Liver (tissue), 8 donors: ENCODE measurements at regions not wholly inside any gene's neighbourhood (a gene's known extent, or its start where the extent isn't known, plus 50 kb on each side); places are given as distances from the start of the nearest gene placed in this dataset.

Source experiments
- DNase-seq: peaks from one replicate; pipeline ENCODE4 v3.0.0-alpha.2; 2017; ENCODE audit warnings: low spot score
- H3K27ac ChIP-seq, 2 donors: one replicate each; pipeline ENCODE4 v1.7.0; 2013; ENCODE audit warnings: inconsistent platforms in 2 of 2, low read length in 2 of 2, control low read depth in 1 of 2, low read depth in 1 of 2, mild to moderate bottlenecking in 1 of 2
- H3K27me3 ChIP-seq, 4 donors: one replicate each; pipeline versions ENCODE4 v1.6.1 to v1.7.0; 2013; ENCODE audit warnings: low read length in 3 of 4, inconsistent platforms in 1 of 4, mild to moderate bottlenecking in 1 of 4, moderate library complexity in 1 of 4; ENCODE audit not compliant: control insufficient read depth in 4 of 4, insufficient read depth in 4 of 4
- H3K36me3 ChIP-seq, 4 donors: one replicate each; pipeline versions ENCODE4 v1.6.1 to v1.7.0; 2013; ENCODE audit warnings: low read length in 3 of 4, mild to moderate bottlenecking in 3 of 4, low read depth in 1 of 4, moderate library complexity in 1 of 4; ENCODE audit not compliant: control insufficient read depth in 4 of 4, insufficient read depth in 3 of 4
- H3K4me1 ChIP-seq, 4 donors: one replicate each; pipeline versions ENCODE4 v1.6.1 to v1.7.0; 2013; ENCODE audit warnings: low read length in 3 of 4, mild to moderate bottlenecking in 3 of 4, moderate library complexity in 1 of 4; ENCODE audit not compliant: control insufficient read depth in 4 of 4, insufficient read depth in 4 of 4
- H3K4me3 ChIP-seq, 3 donors: one replicate each; pipeline versions ENCODE4 v1.6.1 to v1.7.0; 2013; ENCODE audit warnings: low read length in 3 of 3, control low read depth in 1 of 3, low read depth in 1 of 3, mild to moderate bottlenecking in 1 of 3
- H3K9ac ChIP-seq, 2 donors: one replicate each; pipeline ENCODE4 v1.7.0; 2013; ENCODE audit warnings: low read length in 2 of 2, mild to moderate bottlenecking in 2 of 2, moderate library complexity in 2 of 2, control low read depth in 1 of 2, low read depth in 1 of 2
- H3K9me3 ChIP-seq, 4 donors: one replicate each; pipeline versions ENCODE4 v1.6.1 to v1.7.0; 2013; ENCODE audit warnings: low read length in 3 of 4; ENCODE audit not compliant: control insufficient read depth in 4 of 4
- ATF3 ChIP-seq: IDR thresholded peaks from 2 replicates; pipeline ENCODE4 v1.6.1; 2016; ENCODE audit warnings: antibody characterized with exemption
- EGR1 ChIP-seq, 2 donors: IDR thresholded peaks; 2 replicates each; pipeline ENCODE4 v1.6.1; 2016 to 2018; ENCODE audit warnings: antibody characterized with exemption in 2 of 2, low read depth in 2 of 2
- FOXA1 ChIP-seq: IDR thresholded peaks from 2 replicates; pipeline ENCODE4 v1.6.1; 2016; ENCODE audit warnings: antibody characterized with exemption
- FOXA2 ChIP-seq: IDR thresholded peaks from 2 replicates; pipeline ENCODE4 v1.6.1; 2016; ENCODE audit warnings: antibody characterized with exemption
- GABPA ChIP-seq, 2 donors: IDR thresholded peaks in 1 of 2; conservative IDR thresholded peaks in 1 of 2; 2 replicates each; pipeline ENCODE4 v1.6.1; 2016; ENCODE audit warnings: antibody characterized with exemption in 2 of 2, mild to moderate bottlenecking in 1 of 2, moderate library complexity in 1 of 2
- HNF4A ChIP-seq, 2 donors: conservative IDR thresholded peaks; 2 replicates each; pipeline ENCODE4 v1.6.1; 2016; ENCODE audit warnings: antibody characterized with exemption in 2 of 2, mild to moderate bottlenecking in 2 of 2
- HNF4G ChIP-seq: IDR thresholded peaks from 2 replicates; pipeline ENCODE4 v1.6.1; 2016; ENCODE audit warnings: antibody characterized with exemption
- MAX ChIP-seq: IDR thresholded peaks from 2 replicates; pipeline ENCODE4 v1.6.1; 2016; ENCODE audit warnings: antibody characterized with exemption
- NR2F2 ChIP-seq: IDR thresholded peaks from 2 replicates; pipeline ENCODE4 v1.6.1; 2016; ENCODE audit warnings: antibody characterized with exemption
- RAD21 ChIP-seq, 2 donors: IDR thresholded peaks; 2 replicates each; pipeline ENCODE4 v1.6.1; 2016; ENCODE audit warnings: antibody characterized with exemption in 2 of 2, mild to moderate bottlenecking in 2 of 2
- RXRA ChIP-seq, 2 donors: IDR thresholded peaks; 2 replicates each; pipeline ENCODE4 v1.6.1; 2017 to 2018; ENCODE audit warnings: antibody characterized with exemption in 2 of 2, mild to moderate bottlenecking in 1 of 2
- SP1 ChIP-seq: IDR thresholded peaks from 2 replicates; pipeline ENCODE4 v1.6.1; 2018; ENCODE audit warnings: antibody characterized with exemption, mild to moderate bottlenecking
- TAF1 ChIP-seq: conservative IDR thresholded peaks from 2 replicates; pipeline ENCODE4 v1.6.1; 2016; ENCODE audit warnings: antibody characterized with exemption, mild to moderate bottlenecking
- WGBS: extraction: QIAGEN DNeasy Blood & Tissue Kit; methylation state at CpG from one replicate; pipeline ENCODE4 v1.1.7; 2013; 5-methylcytosine and 5-hydroxymethylcytosine counted together
- TF ChIP-seq, protein P1 (sequence below): fragments of 150-350 bp; IDR thresholded peaks from 2 replicates; pipeline ENCODE4 v1.5.1; 2017; ENCODE audit warnings: improper control_type of control experiment, low read depth, low read length; ENCODE audit not compliant: missing input control
- TF ChIP-seq, protein P2 (sequence below): IDR thresholded peaks from 2 replicates; pipeline ENCODE4 v1.6.1; 2016; ENCODE audit warnings: antibody characterized with exemption
- donor health status: healthy.
- donor health status: healthy.
- donor health status: healthy.
- donor health status: healthy.
- donor health status: healthy.

DNA sequence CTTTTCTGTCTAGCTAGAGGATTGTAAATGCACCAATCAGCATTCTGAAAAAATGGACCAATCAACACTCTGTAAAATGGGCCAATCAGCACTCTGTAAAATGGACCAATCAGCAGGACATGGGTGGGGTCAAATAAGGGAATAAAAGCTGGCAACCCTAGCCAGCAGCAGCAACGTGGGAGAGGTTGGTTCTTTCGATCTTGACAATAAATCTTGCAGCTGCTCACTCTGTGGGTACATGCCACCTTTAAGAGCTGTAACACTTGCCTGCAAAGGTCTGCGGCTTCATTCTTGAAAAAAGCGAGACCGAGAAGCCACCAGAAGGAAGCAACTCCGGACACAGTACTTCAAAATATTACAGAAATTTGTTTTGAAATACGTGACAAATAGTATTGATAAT, 424.6 kb upstream of the CDH9 start:
- no peak overlapping the region for H3K9ac ChIP-seq
- no peak for DNase-seq
- no peaks in the 10 kb centered on the region for H3K4me1 ChIP-seq
- no peaks in the 10 kb centered on the region for H3K36me3 ChIP-seq
- no peak overlapping the region for H3K4me3 ChIP-seq
- no peak overlapping the region for H3K27ac ChIP-seq
- 74% methylated on average over 7 of the region's 7 CpGs for WGBS
- no peaks in the 10 kb centered on the region for H3K27me3 ChIP-seq
- H3K9me3 ChIP-seq, result no peaks in the 10 kb centered on the region
- TF ChIP-seq SP1 (no peak), HNF4G (no peak), MAX (no peak), ATF3 (no peak), FOXA2 (no peak), HNF4A (conservative IDR thresholded peaks at IDR 0.05) (no peak), FOXA1 (no peak), RAD21 (IDR thresholded peaks at IDR 0.05) (no peak), EGR1 (IDR thresholded peaks at IDR 0.05; ENCODE audit: low read depth in 2 of 2) (no peak), GABPA (IDR thresholded peaks at IDR 0.05 in 1 of 2, conservative IDR thresholded peaks at IDR 0.05 in 1 of 2) (no peak), NR2F2 (no peak), RXRA (IDR thresholded peaks at IDR 0.05) (no peak)
- TF ChIP-seq, protein P1, sequence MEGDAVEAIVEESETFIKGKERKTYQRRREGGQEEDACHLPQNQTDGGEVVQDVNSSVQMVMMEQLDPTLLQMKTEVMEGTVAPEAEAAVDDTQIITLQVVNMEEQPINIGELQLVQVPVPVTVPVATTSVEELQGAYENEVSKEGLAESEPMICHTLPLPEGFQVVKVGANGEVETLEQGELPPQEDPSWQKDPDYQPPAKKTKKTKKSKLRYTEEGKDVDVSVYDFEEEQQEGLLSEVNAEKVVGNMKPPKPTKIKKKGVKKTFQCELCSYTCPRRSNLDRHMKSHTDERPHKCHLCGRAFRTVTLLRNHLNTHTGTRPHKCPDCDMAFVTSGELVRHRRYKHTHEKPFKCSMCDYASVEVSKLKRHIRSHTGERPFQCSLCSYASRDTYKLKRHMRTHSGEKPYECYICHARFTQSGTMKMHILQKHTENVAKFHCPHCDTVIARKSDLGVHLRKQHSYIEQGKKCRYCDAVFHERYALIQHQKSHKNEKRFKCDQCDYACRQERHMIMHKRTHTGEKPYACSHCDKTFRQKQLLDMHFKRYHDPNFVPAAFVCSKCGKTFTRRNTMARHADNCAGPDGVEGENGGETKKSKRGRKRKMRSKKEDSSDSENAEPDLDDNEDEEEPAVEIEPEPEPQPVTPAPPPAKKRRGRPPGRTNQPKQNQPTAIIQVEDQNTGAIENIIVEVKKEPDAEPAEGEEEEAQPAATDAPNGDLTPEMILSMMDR, result no peak

DNA sequence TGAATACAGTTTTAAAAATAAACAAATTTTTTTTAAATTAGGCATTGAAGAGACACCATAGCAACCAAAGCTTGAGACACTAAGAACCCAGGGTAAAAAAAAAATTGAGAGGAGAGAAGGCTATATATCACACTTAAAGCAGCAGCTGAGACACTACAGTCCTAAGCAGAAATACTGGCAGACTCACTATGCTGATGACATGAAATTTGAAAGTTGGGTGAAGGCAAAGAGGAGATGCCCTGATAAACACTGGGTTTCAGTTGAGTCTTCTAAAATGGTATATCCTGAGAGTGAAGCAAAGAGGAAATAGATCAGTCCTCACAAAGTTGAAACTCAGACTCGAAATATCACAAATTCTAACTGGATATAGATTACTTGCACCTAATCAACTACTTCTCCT, 419.9 kb upstream of the CDH9 start:
- Histone ChIP-seq H3K27me3 (no peaks in the 10 kb centered on the region), H3K9me3 (no peaks in the 10 kb centered on the region), H3K4me1 (no peaks in the 10 kb centered on the region), H3K27ac (no peak overlapping the region), H3K4me3 (no peak overlapping the region), H3K36me3 (no peaks in the 10 kb centered on the region), H3K9ac (no peak overlapping the region)
- DNase-seq, result no peak
- TF ChIP-seq, protein P1, result no peak
- no peak for TF ChIP-seq HNF4G
- no peak for TF ChIP-seq TAF1
- WGBS, result 61% methylated on average over 1 of the region's 1 CpG

GRCh38 chr5:27451377-27451776, 413.0 kb upstream of the CDH9 start:
- Histone ChIP-seq H3K4me1 (no peaks in the 10 kb centered on the region), H3K27ac (no peak overlapping the region), H3K27me3 (no peaks in the 10 kb centered on the region), H3K9ac (no peak overlapping the region), H3K36me3 (no peaks in the 10 kb centered on the region), H3K9me3 (peaks cover 0 to 6% (median 0%) of the 10 kb centered on the region in 4 donors), H3K4me3 (no peak overlapping the region)
- TF ChIP-seq RAD21 (IDR thresholded peaks at IDR 0.05) (no peak), FOXA1 (no peak), MAX (no peak)
- TF ChIP-seq, protein P2, sequence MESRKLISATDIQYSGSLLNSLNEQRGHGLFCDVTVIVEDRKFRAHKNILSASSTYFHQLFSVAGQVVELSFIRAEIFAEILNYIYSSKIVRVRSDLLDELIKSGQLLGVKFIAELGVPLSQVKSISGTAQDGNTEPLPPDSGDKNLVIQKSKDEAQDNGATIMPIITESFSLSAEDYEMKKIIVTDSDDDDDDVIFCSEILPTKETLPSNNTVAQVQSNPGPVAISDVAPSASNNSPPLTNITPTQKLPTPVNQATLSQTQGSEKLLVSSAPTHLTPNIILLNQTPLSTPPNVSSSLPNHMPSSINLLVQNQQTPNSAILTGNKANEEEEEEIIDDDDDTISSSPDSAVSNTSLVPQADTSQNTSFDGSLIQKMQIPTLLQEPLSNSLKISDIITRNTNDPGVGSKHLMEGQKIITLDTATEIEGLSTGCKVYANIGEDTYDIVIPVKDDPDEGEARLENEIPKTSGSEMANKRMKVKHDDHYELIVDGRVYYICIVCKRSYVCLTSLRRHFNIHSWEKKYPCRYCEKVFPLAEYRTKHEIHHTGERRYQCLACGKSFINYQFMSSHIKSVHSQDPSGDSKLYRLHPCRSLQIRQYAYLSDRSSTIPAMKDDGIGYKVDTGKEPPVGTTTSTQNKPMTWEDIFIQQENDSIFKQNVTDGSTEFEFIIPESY, result no peak
- no peak for DNase-seq
- 72% methylated on average over 1 of the region's 1 CpG for WGBS
